Ascending aorta (tissue), 2 donors: ENCODE measurements at regions not wholly inside any gene's neighbourhood (a gene's known extent, or its start where the extent isn't known, plus 50 kb on each side); places are given as distances from the start of the nearest gene placed in this dataset.

Source experiments
- DNase-seq, 2 donors: peaks; one replicate each; pipeline ENCODE4 v3.0.0-alpha.2; 2019; ENCODE audit warnings: low spot score in 2 of 2
- H3K27ac ChIP-seq, 2 donors: fragments of 200-600 bp; sonication (generic); one replicate each; pipeline ENCODE4 v1.5.1; 2016 to 2017; ENCODE audit warnings: mild to moderate bottlenecking in 1 of 2
- H3K27me3 ChIP-seq: fragments of 200-600 bp; sonication (generic); one replicate; pipeline ENCODE4 v1.5.1; 2017
- H3K36me3 ChIP-seq, 2 donors: fragments of 200-600 bp; sonication (generic); one replicate each; pipeline ENCODE4 v1.5.1; 2016
- H3K4me1 ChIP-seq, 2 donors: fragments of 200-600 bp; sonication (generic); one replicate each; pipeline ENCODE4 v1.5.1; 2016 to 2017; ENCODE audit warnings: mild to moderate bottlenecking in 1 of 2
- H3K4me3 ChIP-seq, 2 donors: fragments of 200-600 bp; sonication (generic); one replicate each; pipeline ENCODE4 v1.5.1; 2016 to 2017; ENCODE audit warnings: mild to moderate bottlenecking in 1 of 2
- H3K9me3 ChIP-seq, 2 donors: fragments of 200-600 bp; sonication (generic); one replicate each; pipeline ENCODE4 v1.5.1; 2016
- intact Hi-C: fragments of 100-400 bp; cut with DNase I; formaldehyde crosslinking; loops from one replicate; pipeline ENCODE4 v1.15.1; 2023
- TF ChIP-seq, protein P1 (sequence below), 3 experiments: fragments of 200-600 bp in 2 of 3; fragments of 450-650 bp in 1 of 3; sonication (generic) in 2 of 3; IDR thresholded peaks; one replicate each; pipeline ENCODE4 v1.5.1; 2016 to 2019; ENCODE audit warnings: antibody characterized with exemption in 3 of 3, mild to moderate bottlenecking in 1 of 3, moderate library complexity in 1 of 3

DNA sequence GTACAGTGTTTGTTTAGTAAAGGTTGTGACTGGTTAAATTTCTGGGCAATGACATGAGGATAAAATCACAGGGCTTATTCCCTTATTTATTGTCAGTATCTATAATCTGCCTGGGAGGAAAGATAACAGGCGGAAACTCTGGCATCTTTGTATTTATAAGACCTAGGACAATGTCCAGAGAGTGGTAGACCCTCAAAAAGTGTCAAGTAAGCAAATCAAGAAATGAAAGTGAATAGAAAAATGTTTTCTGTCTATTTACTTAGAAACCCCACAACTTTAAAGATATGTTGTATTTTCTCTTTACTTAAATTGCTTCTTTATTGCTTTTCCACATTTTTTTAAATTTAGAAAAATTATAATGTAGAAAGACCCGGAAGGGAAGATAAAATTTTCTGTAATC, 544.6 kb downstream of the EDEM1 start:
- H3K4me3 ChIP-seq, result no peak overlapping the region
- H3K9me3 ChIP-seq, result no peaks in the 10 kb centered on the region
- H3K27me3 ChIP-seq, result no peaks in the 10 kb centered on the region
- no peak overlapping the region for H3K27ac ChIP-seq
- no peaks in the 10 kb centered on the region for H3K4me1 ChIP-seq
- intact Hi-C loops, result no loop called here
- H3K36me3 ChIP-seq, result no peaks in the 10 kb centered on the region
- TF ChIP-seq, protein P1, sequence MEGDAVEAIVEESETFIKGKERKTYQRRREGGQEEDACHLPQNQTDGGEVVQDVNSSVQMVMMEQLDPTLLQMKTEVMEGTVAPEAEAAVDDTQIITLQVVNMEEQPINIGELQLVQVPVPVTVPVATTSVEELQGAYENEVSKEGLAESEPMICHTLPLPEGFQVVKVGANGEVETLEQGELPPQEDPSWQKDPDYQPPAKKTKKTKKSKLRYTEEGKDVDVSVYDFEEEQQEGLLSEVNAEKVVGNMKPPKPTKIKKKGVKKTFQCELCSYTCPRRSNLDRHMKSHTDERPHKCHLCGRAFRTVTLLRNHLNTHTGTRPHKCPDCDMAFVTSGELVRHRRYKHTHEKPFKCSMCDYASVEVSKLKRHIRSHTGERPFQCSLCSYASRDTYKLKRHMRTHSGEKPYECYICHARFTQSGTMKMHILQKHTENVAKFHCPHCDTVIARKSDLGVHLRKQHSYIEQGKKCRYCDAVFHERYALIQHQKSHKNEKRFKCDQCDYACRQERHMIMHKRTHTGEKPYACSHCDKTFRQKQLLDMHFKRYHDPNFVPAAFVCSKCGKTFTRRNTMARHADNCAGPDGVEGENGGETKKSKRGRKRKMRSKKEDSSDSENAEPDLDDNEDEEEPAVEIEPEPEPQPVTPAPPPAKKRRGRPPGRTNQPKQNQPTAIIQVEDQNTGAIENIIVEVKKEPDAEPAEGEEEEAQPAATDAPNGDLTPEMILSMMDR (IDR thresholded peaks at IDR 0.05), result no peak
- no peak for DNase-seq

DNA sequence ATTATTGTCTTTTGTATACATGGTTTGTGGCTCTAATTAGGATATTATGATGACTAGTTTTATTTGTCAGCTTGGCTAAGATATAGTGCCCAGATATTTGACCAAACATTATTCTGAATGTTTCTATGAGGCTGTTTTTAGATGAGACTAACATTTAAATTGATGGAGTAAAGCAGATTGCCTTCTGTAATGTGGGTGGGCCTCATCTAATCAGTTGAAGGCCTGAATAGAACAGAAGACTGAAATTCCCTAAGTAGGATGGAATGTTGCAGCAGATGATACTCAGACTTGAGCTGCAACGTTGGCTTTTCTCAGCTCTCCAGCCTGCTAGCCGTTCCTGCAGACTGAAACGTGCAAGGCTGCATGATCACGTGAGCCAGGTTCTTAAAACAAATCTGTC, 546.5 kb downstream of the EDEM1 start:
- Histone ChIP-seq H3K9me3 (no peaks in the 10 kb centered on the region), H3K27ac (no peak overlapping the region), H3K36me3 (no peaks in the 10 kb centered on the region), H3K27me3 (no peaks in the 10 kb centered on the region), H3K4me1 (no peaks in the 10 kb centered on the region), H3K4me3 (no peak overlapping the region)
- no peak for DNase-seq
- TF ChIP-seq, protein P1 (IDR thresholded peaks at IDR 0.05), result no peak
- intact Hi-C loops, result no loop called here

DNA sequence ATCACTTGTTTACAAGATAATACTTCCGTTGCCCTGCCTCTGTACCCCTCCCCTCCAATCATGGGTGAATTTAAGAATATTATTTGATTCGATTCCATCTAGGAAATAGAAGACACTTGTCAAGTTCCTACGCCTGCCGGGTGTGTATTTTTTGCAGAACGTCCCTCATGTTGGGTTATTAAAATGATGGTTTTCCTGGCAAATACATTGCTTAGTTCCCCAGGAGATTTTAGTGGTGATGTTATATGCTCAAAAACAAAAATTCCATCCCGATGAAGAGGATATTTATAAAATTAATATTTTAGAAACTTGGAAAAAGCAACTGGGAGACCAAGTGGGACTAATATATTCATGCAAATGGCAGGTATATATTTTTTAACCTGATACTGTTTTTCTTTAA, 548.4 kb downstream of the EDEM1 start:
- Histone ChIP-seq H3K36me3 (no peaks in the 10 kb centered on the region), H3K27ac (no peak overlapping the region), H3K4me3 (no peak overlapping the region), H3K27me3 (no peaks in the 10 kb centered on the region), H3K4me1 (no peaks in the 10 kb centered on the region), H3K9me3 (no peaks in the 10 kb centered on the region)
- intact Hi-C loops, result no loop called here
- TF ChIP-seq, protein P1 (IDR thresholded peaks at IDR 0.05), result no peak
- no peak for DNase-seq

DNA sequence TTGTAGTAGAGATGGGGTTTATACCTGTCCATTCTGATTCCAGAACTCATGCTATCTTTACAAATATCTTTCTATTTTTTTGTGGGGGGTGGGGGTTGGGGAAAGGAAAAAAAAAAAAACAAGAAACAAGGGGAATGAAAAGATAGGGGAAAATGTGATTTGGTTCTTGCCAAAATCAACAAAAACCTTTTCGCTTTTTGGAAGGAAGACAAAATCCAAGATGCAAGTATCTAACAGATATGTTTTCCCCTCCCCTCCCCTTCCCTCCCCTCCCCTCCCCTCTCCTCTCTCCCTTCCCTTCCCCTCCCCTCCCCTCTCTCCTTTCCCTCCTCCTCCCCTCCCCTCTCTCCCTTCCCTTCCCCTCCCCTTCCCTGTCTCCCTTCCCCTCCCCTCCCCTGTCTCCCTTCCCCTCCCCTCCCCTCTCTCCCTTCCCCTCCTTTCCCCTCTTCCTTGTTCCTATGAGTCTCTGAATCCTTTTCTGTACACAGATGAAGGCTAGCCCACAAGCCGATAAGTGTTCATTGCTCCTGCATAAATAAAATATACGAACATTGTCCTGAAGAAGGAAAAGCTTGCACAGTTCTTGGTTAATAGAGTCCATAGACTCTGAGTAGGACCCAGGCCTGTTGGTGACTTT, 551.9 kb downstream of the EDEM1 start:
- Histone ChIP-seq H3K9me3 (no peaks in the 10 kb centered on the region), H3K27me3 (no peaks in the 10 kb centered on the region), H3K4me3 (no peak overlapping the region), H3K27ac (no peak overlapping the region), H3K4me1 (no peaks in the 10 kb centered on the region), H3K36me3 (no peaks in the 10 kb centered on the region)
- no peak for DNase-seq
- TF ChIP-seq, protein P1 (IDR thresholded peaks at IDR 0.05), result no peak
- intact Hi-C loops, result no loop called here

GRCh38 chr3:5739949-5740348, 552.4 kb downstream of the EDEM1 start:
- Histone ChIP-seq H3K27me3 (no peaks in the 10 kb centered on the region), H3K27ac (no peak overlapping the region), H3K9me3 (no peaks in the 10 kb centered on the region), H3K4me3 (no peak overlapping the region), H3K4me1 (no peaks in the 10 kb centered on the region), H3K36me3 (no peaks in the 10 kb centered on the region)
- intact Hi-C loops, result no loop called here
- TF ChIP-seq, protein P1 (IDR thresholded peaks at IDR 0.05), result no peak
- no peak for DNase-seq

GRCh38 chr3:5741017-5741416, 553.5 kb downstream of the EDEM1 start:
- Histone ChIP-seq H3K36me3 (no peaks in the 10 kb centered on the region), H3K4me1 (no peaks in the 10 kb centered on the region), H3K27me3 (no peaks in the 10 kb centered on the region), H3K4me3 (no peak overlapping the region), H3K9me3 (no peaks in the 10 kb centered on the region), H3K27ac (no peak overlapping the region)
- no peak for DNase-seq
- TF ChIP-seq, protein P1 (IDR thresholded peaks at IDR 0.05), result no peak
- intact Hi-C loops, result no loop called here
